Mesenchymal stem cell (in vitro differentiated cells and primary cell): ENCODE measurements at regions not wholly inside any gene's neighbourhood (a gene's known extent, or its start where the extent isn't known, plus 50 kb on each side); places are given as distances from the start of the nearest gene placed in this dataset.

ENCODE experiments used
- DNase-seq: peaks from one replicate; pipeline ENCODE4 v3.0.0-alpha.2; 2013
- H2AFZ ChIP-seq: one replicate; pipeline ENCODE4 v1.6.1; 2013; ENCODE audit warnings: low read depth, mild to moderate bottlenecking, control low read depth, inconsistent platforms, low read length, moderate library complexity
- H2AK5ac ChIP-seq: 2 replicates; pipeline ENCODE4 v1.6.1; 2013; ENCODE audit warnings: low read length, moderate library complexity, mild to moderate bottlenecking, inconsistent platforms; ENCODE audit not compliant: severe bottlenecking
- H2BK120ac ChIP-seq: one replicate; pipeline ENCODE4 v1.6.1; 2013; ENCODE audit warnings: low read depth, mild to moderate bottlenecking, inconsistent platforms, low read length, moderate library complexity
- H2BK12ac ChIP-seq, 2 experiments: one replicate each; pipeline ENCODE4 v1.6.1; 2013; ENCODE audit warnings: inconsistent platforms in 2 of 2, low read length in 2 of 2, mild to moderate bottlenecking in 2 of 2, moderate library complexity in 2 of 2, control low read depth in 1 of 2
- H2BK15ac ChIP-seq: one replicate; pipeline ENCODE4 v1.6.1; 2013; ENCODE audit warnings: mild to moderate bottlenecking, low read depth, inconsistent platforms; ENCODE audit not compliant: poor library complexity, severe bottlenecking
- H2BK5ac ChIP-seq: 2 replicates; pipeline ENCODE4 v1.6.1; 2013; ENCODE audit warnings: low read depth, mild to moderate bottlenecking, low read length, control low read depth, inconsistent platforms; ENCODE audit not compliant: poor library complexity, severe bottlenecking
- H3K14ac ChIP-seq, 2 experiments: one replicate each; pipeline ENCODE4 v1.6.1; 2013; ENCODE audit warnings: inconsistent platforms in 2 of 2, low read length in 2 of 2, control low read depth in 1 of 2, mild to moderate bottlenecking in 1 of 2, moderate library complexity in 1 of 2
- H3K18ac ChIP-seq, 2 experiments: one replicate each; pipeline ENCODE4 v1.6.1; 2013; ENCODE audit warnings: inconsistent platforms in 2 of 2, low read length in 2 of 2, control low read depth in 1 of 2, low read depth in 1 of 2, mild to moderate bottlenecking in 1 of 2
- H3K23ac ChIP-seq, 2 experiments: one replicate each; pipeline ENCODE4 v1.6.1; 2013; ENCODE audit warnings: inconsistent platforms in 2 of 2, low read length in 2 of 2, mild to moderate bottlenecking in 2 of 2, moderate library complexity in 2 of 2, control low read depth in 1 of 2
- H3K27ac ChIP-seq: 2 replicates; pipeline ENCODE4 v1.5.1; 2013; ENCODE audit warnings: mild to moderate bottlenecking, moderate library complexity, low read length, control low read depth, inconsistent platforms; ENCODE audit not compliant: poor library complexity, severe bottlenecking
- H3K27me3 ChIP-seq, 2 experiments: 2 replicates each; pipeline versions ENCODE4 v1.6.1 to v1.7.0; 2013; ENCODE audit warnings: low read length in 2 of 2, mild to moderate bottlenecking in 2 of 2, moderate library complexity in 2 of 2, control low read depth in 1 of 2, inconsistent platforms in 1 of 2; ENCODE audit not compliant: control insufficient read depth in 1 of 2, insufficient read depth in 1 of 2
- H3K36me3 ChIP-seq, 2 experiments: 2 replicates each; pipeline versions ENCODE4 v1.6.1 to v1.7.0; 2013; ENCODE audit warnings: low read length in 2 of 2, control low read depth in 1 of 2, inconsistent platforms in 1 of 2, low read depth in 1 of 2, mild to moderate bottlenecking in 1 of 2; ENCODE audit not compliant: insufficient read depth in 2 of 2, control insufficient read depth in 1 of 2
- H3K4ac ChIP-seq, 2 experiments: one replicate each; pipeline ENCODE4 v1.6.1; 2013; ENCODE audit warnings: inconsistent platforms in 2 of 2, low read length in 2 of 2, mild to moderate bottlenecking in 2 of 2, moderate library complexity in 2 of 2, control low read depth in 1 of 2, low read depth in 1 of 2
- H3K4me1 ChIP-seq: 2 replicates; pipeline ENCODE4 v1.6.1; 2013; ENCODE audit warnings: low read depth, low read length, control low read depth; ENCODE audit not compliant: control insufficient read depth, insufficient read depth
- H3K4me2 ChIP-seq: 2 replicates; pipeline ENCODE4 v1.6.1; 2013; ENCODE audit warnings: low read length, mild to moderate bottlenecking, inconsistent platforms; ENCODE audit not compliant: poor library complexity, severe bottlenecking
- H3K4me3 ChIP-seq, 2 experiments: 2 replicates each; pipeline versions ENCODE4 v1.5.1 to v1.7.0; 2013; ENCODE audit warnings: low read length in 2 of 2, mild to moderate bottlenecking in 2 of 2, control low read depth in 1 of 2, low read depth in 1 of 2; ENCODE audit not compliant: insufficient read depth in 1 of 2
- H3K79me1 ChIP-seq: replicated peaks from 2 replicates; pipeline ENCODE4 v1.6.1; 2013; ENCODE audit warnings: mild to moderate bottlenecking, control low read depth, low read length, inconsistent platforms; ENCODE audit not compliant: poor library complexity, severe bottlenecking
- H3K9ac ChIP-seq: 2 replicates; pipeline ENCODE4 v1.7.0; 2013; ENCODE audit warnings: mild to moderate bottlenecking, low read length, moderate library complexity
- H3K9me3 ChIP-seq: 2 replicates; pipeline ENCODE4 v1.7.0; 2013; ENCODE audit warnings: mild to moderate bottlenecking, low read length; ENCODE audit not compliant: control insufficient read depth
- H4K8ac ChIP-seq: one replicate; pipeline ENCODE4 v1.6.1; 2013; ENCODE audit warnings: inconsistent platforms, mild to moderate bottlenecking, low read length, moderate library complexity
- H4K91ac ChIP-seq: one replicate; pipeline ENCODE4 v1.6.1; 2013; ENCODE audit warnings: mild to moderate bottlenecking, low read length, inconsistent platforms
- WGBS: methylation state at CpG from one replicate; pipeline ENCODE4 v1.1.7; 2013; ENCODE audit warnings: mixed read lengths; 5-methylcytosine and 5-hydroxymethylcytosine counted together

DNA sequence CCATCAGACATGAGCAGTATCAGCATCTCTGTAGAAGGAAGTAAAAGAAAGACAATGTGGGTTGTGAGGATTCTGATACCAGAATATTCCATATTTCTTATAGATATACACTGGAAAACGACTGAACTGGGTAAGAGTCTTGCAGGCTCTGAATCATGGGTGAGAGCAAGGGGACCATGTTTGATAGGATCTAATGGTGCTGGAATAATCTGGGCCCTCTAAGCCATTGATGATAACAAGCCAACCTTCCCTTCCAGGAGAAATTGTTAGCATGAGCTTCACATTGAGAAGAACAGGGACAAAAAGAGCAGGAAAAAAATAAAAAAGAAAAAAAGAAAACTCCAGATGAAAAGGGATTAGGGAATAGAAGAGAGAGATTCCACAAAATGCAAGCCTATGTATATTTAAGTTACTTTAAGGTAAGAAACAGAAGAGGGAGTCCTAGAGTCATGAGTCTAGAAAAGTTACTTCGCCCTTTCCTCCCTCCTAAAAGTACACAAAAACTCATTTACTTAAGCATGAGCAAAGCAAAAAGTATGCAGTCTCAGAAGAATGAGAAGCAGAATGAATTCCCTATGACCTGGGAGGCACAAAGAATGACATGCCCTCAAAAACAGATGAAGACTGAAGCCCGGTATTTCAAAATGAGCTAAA is 181.9 kb downstream of the TMEM26 start:
- Histone ChIP-seq H3K23ac (no peak overlapping the region), H2AFZ (no peak overlapping the region), H3K36me3 (no peaks in the 10 kb centered on the region), H3K27ac (peak overlapping the region; percentile 16), H4K8ac (no peak overlapping the region), H4K91ac (no peak overlapping the region), H3K4me2 (no peak overlapping the region), H3K4me1 (no peaks in the 10 kb centered on the region), H3K79me1 (no peaks in the 10 kb centered on the region), H3K4ac (peak overlapping the region in 1 of 2 experiments; percentile 28), H3K9ac (peak overlapping the region; percentile 24), H2BK120ac (no peak overlapping the region), H3K14ac (no peak overlapping the region), H3K27me3 (no peaks in the 10 kb centered on the region), H3K18ac (peak overlapping the region in 1 of 2 experiments; percentile 40), H2BK12ac (no peak overlapping the region), H2BK15ac (no peak overlapping the region), H3K9me3 (no peaks in the 10 kb centered on the region), H3K4me3 (no peak overlapping the region), H2BK5ac (no peak overlapping the region), H2AK5ac (peak overlapping the region; percentile 82)
- DNase-seq = peak; percentile 68
- WGBS = no CpG with 5 or more reads among the region's 3 CpGs

DNA sequence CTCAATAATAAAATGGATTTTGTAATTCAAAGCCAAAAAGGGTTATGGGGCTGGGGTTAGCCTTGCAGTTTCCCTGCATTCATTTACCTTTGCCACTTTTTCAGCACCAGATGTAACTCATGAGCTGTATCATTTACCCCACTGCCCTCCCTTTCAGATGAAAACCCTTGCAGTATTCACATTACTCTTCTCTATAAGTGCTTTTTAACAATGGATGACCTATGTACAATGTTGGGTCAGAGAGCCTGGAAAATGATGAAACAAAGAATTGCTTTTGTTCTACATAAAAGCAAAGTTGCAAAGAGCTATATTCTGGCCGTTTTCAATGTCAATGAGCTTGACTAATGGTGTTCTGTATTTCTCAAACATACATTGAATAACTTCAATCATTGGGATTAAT is 189.7 kb downstream of the TMEM26 start:
- H3K18ac ChIP-seq = no peak overlapping the region
- no peak overlapping the region for H3K27ac ChIP-seq
- no peak overlapping the region for H3K14ac ChIP-seq
- no peak overlapping the region for H2BK12ac ChIP-seq
- no peak overlapping the region for H2AK5ac ChIP-seq
- no peak overlapping the region for H3K4ac ChIP-seq
- H3K9ac ChIP-seq = no peak overlapping the region
- H2BK15ac ChIP-seq = no peak overlapping the region
- no peaks in the 10 kb centered on the region for H3K36me3 ChIP-seq
- H2BK5ac ChIP-seq = no peak overlapping the region
- no peak overlapping the region for H2AFZ ChIP-seq
- no peak overlapping the region for H3K4me2 ChIP-seq
- 67% methylated on average over 1 of the region's 1 CpG for WGBS
- H3K9me3 ChIP-seq = peaks cover 3% of the 10 kb centered on the region
- no peaks in the 10 kb centered on the region for H3K4me1 ChIP-seq
- DNase-seq = no peak
- H3K27me3 ChIP-seq = no peaks in the 10 kb centered on the region
- H4K91ac ChIP-seq = no peak overlapping the region
- H3K23ac ChIP-seq = no peak overlapping the region
- peak overlapping the region; percentile 49 for H2BK120ac ChIP-seq
- H3K4me3 ChIP-seq = no peak overlapping the region
- no peak overlapping the region for H4K8ac ChIP-seq
- H3K79me1 ChIP-seq = no peaks in the 10 kb centered on the region

DNA sequence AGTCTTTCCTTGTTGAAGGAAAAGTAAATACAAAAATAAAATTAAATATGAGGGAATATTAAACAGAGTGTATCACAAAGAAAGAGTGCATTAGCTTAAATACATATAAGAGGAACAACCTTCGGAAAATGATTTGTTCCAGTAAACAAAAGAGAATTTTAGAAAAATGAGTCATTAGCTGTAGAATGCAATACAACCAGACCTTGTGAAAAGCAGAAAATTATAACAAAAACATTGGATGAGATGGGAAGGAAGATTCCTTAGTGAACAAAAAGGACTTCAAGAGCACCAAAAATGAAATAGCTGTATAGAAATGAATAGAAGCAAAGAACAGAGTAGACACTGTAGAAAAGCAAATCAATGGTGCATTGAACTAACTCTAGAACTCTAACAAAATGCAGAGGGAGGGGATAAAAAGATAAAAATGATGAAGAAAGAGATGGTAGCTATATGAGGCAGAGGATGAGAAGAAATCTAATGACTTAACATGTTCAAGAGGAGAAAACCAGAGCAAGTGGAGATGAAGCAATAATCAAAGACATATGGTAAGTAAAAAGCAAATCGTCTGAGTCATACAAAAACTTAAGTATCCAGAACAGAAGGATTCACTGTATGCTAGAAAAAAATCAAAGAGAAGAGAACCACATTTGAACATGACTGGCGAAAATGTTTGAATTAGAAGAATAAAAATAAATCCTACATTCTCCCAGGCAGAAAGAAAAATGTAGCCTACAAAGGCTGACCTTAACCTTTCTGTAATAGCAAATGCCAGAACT is 190.5 kb downstream of the TMEM26 start:
- H3K4me2 ChIP-seq = no peak overlapping the region
- no peaks in the 10 kb centered on the region for H3K36me3 ChIP-seq
- H3K9ac ChIP-seq = no peak overlapping the region
- DNase-seq = peak; percentile 77
- H3K79me1 ChIP-seq = no peaks in the 10 kb centered on the region
- H2BK5ac ChIP-seq = no peak overlapping the region
- H4K91ac ChIP-seq = no peak overlapping the region
- no peaks in the 10 kb centered on the region for H3K4me1 ChIP-seq
- H2BK15ac ChIP-seq = no peak overlapping the region
- no peak overlapping the region for H3K27ac ChIP-seq
- H3K23ac ChIP-seq = no peak overlapping the region
- WGBS = no CpG with 5 or more reads among the region's 3 CpGs
- no peak overlapping the region for H4K8ac ChIP-seq
- H2AK5ac ChIP-seq = no peak overlapping the region
- H2BK120ac ChIP-seq = no peak overlapping the region
- H3K18ac ChIP-seq = no peak overlapping the region
- H3K9me3 ChIP-seq = peaks cover 3% of the 10 kb centered on the region
- no peak overlapping the region for H3K4ac ChIP-seq
- no peak overlapping the region for H3K4me3 ChIP-seq
- no peak overlapping the region for H2BK12ac ChIP-seq
- H3K14ac ChIP-seq = no peak overlapping the region
- no peaks in the 10 kb centered on the region for H3K27me3 ChIP-seq
- H2AFZ ChIP-seq = no peak overlapping the region

DNA sequence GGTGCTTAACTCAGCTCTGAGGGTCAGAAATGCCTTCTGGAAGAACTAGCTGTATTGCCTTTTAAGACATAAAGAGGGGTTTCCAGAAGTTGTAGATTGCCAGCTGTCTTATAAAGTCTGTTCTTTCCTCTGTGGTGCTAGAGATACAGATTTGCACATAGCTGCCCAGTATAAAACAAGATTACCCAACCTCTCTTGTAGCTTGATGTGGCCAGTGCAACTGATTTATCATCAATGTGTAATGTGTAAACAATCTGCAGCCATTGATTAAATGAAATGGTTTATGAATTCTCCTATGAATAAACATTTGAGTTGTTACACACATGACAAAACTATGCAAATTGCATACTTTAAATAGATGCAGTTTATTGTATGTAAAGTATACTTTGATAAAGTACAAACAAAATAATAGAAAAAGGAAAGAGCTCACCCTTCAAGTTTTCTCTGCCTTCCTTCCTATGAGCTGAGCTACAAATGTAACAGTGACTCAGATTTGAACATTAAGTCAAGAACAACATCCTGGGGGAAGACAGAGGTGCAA is 195.2 kb downstream of the TMEM26 start:
- Histone ChIP-seq H2BK5ac (no peak overlapping the region), H2AK5ac (no peak overlapping the region), H3K36me3 (peaks cover 0 to 2% of the 10 kb centered on the region in 2 experiments), H3K4me2 (no peak overlapping the region), H3K23ac (no peak overlapping the region), H3K4me3 (no peak overlapping the region), H2BK120ac (no peak overlapping the region), H3K4ac (no peak overlapping the region), H2BK12ac (no peak overlapping the region), H3K27me3 (no peaks in the 10 kb centered on the region), H4K8ac (no peak overlapping the region), H3K14ac (no peak overlapping the region), H2AFZ (no peak overlapping the region), H3K9ac (no peak overlapping the region), H3K79me1 (no peaks in the 10 kb centered on the region), H4K91ac (no peak overlapping the region), H2BK15ac (no peak overlapping the region), H3K18ac (no peak overlapping the region), H3K4me1 (no peaks in the 10 kb centered on the region), H3K27ac (no peak overlapping the region), H3K9me3 (peaks cover 13% of the 10 kb centered on the region)
- peak; percentile 53 for DNase-seq
